ENCODE measurements at regions not wholly inside any gene's neighbourhood (a gene's known extent, or its start where the extent isn't known, plus 50 kb on each side); places are given as distances from the start of the nearest gene placed in this dataset.

DNA sequence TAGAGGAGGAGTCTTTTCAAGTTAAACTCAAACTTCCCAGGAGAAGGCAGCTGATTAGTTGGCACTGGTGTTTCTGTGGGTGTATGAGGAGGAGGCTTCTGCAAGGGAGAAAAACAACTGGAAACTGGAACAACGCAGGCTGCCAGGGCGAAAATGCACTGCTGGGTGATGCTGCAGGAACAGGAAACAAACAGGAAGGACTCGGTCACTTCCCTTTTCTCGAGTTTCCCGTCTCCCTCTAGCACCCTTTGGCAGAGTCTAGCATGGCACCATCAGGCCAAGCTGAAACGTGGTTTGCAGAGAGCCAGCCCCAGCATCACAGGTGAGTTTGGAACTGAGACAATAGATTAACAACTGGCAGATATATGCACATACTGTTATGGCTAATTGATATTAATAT lies 77.5 kb upstream of the CAST start:
- DNase-seq (ENCODE audit: low read depth in 2 of 2, low spot score in 1 of 2): no peak

DNA sequence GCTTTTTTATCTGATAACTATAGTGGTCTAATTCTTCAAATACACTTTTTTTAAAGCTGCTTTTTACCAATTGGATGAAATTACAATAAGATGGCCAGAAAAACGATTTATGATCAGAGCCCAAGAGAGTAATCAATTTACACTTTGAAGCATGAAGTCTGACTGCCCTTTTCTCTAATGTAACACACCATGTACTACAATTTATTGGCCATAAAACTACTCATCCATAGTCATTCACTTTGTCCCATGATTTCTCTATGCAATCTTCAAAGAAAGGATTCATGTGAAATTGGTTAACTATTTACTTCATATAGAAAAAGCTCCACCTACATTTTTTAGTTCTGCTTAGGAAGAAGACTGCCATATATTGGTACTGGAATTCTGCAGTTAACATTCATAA lies 73.6 kb upstream of the CAST start:
- no peak for DNase-seq (ENCODE audit: low read depth in 2 of 2, low spot score in 1 of 2)

DNA sequence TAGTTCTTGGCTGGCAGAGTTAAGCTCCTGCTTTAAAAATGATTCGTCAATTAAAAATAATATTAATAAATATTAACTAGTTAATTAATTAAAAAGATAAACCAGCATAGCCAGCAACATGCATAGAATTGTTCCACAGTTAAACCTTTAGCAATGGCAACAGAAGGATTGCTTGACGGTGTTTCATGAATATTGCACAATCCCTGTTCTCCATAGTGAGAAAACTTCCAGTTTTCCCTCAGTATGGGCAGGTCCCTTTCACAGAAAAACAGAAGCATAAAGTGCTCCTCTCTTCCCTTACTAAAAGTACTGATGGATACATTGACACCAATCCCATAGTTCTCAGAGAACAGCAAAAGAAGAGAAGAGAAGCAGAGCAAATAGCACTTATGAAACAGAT lies 71.4 kb upstream of the CAST start:
- no peak for DNase-seq (ENCODE audit: low read depth in 2 of 2, low spot score in 1 of 2)

DNA sequence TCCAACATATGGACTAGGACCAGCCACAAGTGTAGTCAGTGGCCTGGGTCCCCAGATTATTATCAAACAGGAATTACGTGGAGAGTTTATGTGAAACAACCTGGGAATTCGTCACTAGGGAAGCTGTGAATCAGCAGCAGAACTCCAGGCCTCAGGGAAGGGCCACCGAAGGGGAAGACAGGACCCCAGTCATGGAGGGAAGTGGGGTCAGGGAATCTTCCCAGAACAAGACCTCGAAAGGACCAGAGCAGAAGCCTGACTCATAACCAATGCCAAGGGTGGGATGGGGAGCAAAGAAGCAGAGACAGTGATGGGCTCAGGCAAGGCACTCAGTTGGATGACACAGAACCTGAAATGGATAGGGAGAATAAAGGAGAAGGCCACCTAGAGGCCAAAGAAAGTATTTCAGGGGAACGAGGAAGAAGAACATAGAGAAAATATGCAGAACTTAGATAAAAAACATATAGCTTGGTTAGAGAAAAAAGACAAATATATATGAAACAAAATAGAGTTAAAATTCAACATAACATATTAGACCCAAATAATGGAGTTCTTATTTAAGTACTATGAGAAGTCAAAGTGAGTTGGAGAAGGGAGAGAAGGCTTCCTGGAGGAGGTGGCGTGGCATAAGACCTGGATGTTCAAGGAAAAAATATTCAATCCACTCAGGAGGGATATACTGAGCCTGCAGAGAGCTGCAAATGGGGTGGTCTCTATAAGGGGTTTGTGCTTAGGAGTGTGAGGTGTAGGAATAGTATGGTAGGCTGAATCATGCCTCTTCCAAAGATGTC lies 66.7 kb upstream of the CAST start:
- DNase-seq (ENCODE audit: low read depth in 2 of 2, low spot score in 1 of 2): no peak

DNA sequence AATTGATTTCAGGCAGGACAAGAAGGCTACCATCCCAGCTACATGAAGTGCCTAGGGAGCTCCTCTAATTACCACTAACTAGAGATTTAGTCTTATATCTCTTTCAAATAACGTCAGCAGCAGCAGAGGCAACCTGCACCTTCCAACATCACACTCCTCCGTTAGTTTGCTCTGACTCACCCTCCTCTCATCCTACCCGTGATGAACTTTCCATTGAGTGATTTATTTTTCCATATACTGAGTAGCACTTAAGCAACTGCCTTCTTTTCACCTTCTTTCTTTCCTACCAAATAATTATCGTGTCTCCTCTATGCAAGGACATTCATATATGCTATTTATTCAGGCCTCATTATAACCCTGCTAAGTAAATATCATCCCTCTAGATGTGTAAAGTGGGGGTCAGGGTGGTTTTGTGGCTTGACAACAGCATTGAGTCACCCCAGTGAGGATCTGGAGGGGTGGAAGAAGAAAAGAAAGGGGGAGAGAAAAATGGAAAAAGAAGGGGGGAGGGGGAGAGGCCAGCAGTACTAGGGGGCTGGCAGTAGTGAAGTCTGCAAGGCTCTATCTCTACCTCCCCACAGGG lies 64.6 kb upstream of the CAST start:
- no peak for DNase-seq (ENCODE audit: low read depth in 2 of 2, low spot score in 1 of 2)

DNA sequence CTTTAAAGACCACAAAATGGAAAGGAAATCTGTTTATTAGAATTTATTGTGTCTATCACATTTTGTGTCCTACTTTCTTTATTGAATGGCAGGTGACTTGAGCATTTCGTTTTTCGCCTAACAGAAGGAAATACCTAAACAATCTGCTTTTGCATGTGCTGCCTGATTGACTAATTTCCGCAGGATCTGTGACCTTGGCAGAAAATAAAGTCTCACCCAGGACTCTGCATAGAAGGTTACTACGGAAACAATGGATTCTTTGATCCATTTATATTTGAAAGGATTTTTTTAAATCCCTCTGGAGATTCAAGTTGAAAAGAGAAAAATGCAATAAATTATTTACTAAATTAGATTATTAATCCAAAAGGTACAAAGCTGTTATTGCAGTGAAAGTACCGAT lies 61.0 kb upstream of the CAST start:
- DNase-seq (ENCODE audit: low read depth in 2 of 2, low spot score in 1 of 2): no peak

DNA sequence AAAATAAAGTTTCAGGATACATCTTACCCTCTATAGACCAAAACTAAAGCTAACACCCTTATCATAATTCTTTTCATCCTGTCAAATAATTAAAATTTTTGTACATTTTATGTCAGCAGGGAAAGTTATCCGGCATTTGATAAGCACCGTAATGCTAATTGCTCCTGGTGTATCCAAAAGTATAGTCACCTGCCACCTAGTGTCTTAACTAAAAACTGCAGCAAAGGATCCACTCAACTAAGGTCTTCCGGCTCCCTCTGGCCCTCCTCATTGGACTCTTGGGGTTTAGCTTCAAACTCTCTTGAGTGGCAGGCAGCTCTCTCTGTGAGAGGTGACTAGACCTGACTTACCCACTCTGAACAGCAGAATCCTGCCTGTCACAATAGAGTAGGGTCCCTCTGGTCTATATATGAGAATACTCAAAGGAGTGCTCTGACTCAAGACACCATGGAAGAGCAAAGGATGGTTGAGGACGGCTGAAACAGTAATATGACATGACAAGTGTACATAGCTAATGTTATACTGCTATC lies 60.4 kb upstream of the CAST start:
- peak in 1 of 2 donors; percentile 12 for DNase-seq (ENCODE audit: low read depth in 2 of 2, low spot score in 1 of 2)

DNA sequence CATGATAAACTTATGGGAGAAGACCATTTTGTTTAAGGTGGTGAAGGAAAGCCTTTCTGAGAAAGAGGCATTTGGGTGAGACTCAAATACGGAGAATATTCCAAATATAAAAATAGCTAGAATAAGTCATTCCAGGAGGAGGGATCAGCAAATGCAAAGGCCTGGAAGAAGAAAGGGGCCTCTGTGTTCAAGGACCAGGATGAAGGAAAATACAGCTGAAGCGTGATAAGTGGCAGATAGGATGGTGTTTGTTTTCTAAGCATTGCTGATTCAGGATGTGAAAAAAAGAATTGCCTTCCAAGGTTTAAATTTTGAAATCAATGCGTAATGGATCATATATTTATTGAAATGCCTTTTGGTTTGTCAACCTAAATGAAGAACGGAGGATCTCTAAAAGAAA lies 59.4 kb upstream of the CAST start:
- no peak for DNase-seq (ENCODE audit: low read depth in 2 of 2, low spot score in 1 of 2)

DNA sequence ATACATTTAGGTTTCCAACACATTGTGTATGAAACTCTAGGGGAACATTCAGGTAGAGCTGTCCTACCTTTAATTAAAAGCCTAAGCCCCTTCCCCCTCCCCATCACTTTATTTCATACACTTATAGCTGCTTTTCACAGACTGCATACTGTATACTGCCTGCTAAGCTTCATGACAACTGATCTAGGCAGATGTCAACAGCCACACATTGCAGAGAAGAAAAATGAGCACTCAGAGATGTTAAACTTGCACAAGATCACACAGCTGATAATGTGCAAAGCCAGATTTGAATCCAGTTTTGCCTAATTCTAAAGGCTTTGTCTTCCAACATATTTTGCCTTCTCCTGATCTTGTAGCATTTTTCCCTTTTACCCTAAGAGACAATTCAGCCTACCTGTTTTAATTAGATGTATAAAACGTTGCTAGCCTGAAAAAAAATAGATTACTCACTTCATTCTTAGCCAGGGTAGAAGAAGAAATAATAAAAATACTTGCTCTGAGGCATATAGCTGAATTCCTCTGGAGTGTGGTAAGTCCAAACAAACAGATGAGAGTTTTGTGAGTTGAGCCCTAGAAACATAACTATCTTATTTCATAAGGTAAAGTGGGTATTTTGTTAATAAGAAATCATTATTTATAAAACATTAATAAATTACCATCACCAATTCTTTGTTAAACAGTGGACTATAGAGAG lies 56.9 kb upstream of the CAST start:
- no peak for DNase-seq (ENCODE audit: low read depth in 2 of 2, low spot score in 1 of 2)

DNA sequence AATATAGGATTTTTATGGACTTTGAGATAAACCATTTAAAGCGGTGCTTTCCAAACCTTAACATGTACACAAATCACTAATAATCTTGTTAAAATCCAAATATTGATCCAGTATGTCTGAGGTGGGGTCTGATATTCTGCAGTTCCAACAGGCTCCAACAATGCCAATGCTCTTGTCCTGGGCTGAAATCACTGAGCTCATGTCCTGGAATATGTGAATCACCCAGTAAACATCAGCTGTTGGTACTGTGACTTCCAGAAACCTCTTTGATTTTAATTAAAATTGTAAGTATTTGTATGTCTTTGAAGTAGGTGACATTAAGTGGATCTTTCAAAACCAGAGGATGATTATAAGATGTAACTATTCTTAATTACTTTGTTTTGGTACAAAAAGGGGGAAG lies 52.8 kb upstream of the CAST start:
- no peak for DNase-seq (ENCODE audit: low read depth in 2 of 2, low spot score in 1 of 2)

DNA sequence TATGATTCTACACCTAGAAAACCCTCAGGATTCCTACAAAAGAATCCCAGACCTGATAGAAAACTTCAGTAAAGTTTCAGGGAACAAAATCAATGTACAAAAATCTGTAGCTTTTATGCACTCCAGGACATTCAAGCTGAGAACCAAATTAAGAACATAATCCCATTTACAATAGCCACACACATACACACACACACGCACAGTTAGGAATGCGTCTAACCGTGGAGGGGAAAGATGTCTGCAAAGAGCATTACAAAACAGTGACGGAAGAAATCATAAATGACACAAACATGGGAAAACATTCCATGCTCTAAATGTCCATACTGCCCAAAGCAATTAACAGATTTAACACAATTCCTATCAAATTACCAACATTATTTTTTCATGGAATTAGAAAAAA lies 51.4 kb upstream of the CAST start:
- no peak for DNase-seq (ENCODE audit: low read depth in 2 of 2, low spot score in 1 of 2)

DNA sequence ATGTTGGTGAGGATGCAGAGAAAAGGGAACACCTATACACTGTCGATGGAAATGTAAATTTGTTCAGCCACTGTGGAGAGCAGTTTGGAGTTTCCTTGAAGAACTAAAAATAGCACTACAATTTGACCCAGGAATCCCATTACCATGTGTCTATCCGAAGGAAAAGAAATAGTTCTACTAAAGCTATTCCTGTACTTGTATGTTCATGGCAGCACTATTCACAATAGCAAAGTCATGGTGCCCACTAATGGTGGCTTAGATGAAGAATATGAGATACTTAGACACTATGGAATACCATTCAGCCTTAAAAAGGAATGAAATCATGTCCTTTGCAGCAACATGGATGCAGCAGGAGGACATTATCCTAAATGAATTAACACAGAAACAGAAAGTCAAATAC lies 50.2 kb upstream of the CAST start:
- no peak for DNase-seq (ENCODE audit: low read depth in 2 of 2, low spot score in 1 of 2)
